H9 (cell line): ENCODE measurements at regions not wholly inside any gene's neighbourhood (a gene's known extent, or its start where the extent isn't known, plus 50 kb on each side); places are given as distances from the start of the nearest gene placed in this dataset.
"Not testable (repeated sequence)": the region's sequence is repeated elsewhere in the genome, so short reads cannot be mapped to it uniquely, and the experiment has no call there.

Source experiments
- DNase-seq: peaks from one replicate; pipeline ENCODE4 v3.0.0-alpha.2; 2017
- H2AFZ ChIP-seq: one replicate; pipeline ENCODE4 v1.6.1; 2013; ENCODE audit warnings: mild to moderate bottlenecking, low read length, control low read depth, moderate library complexity
- H2AK5ac ChIP-seq: 2 replicates; pipeline ENCODE4 v1.6.1; 2013; ENCODE audit warnings: low read length, control low read depth, mixed read lengths; ENCODE audit not compliant: insufficient read length
- H2BK120ac ChIP-seq: one replicate; pipeline ENCODE4 v1.6.1; 2013; ENCODE audit warnings: low read depth, mild to moderate bottlenecking, low read length, control low read depth, inconsistent platforms; ENCODE audit not compliant: poor library complexity, severe bottlenecking
- H2BK12ac ChIP-seq: 2 replicates; pipeline ENCODE4 v1.6.1; 2013; ENCODE audit warnings: low read length, control low read depth, mixed read lengths, low read depth; ENCODE audit not compliant: insufficient read length
- H2BK15ac ChIP-seq: 2 replicates; pipeline ENCODE4 v1.6.1; 2013; ENCODE audit warnings: low read depth, low read length, control low read depth
- H2BK20ac ChIP-seq: one replicate; pipeline ENCODE4 v1.6.1; 2013; ENCODE audit warnings: low read depth, mild to moderate bottlenecking, low read length, control low read depth, inconsistent platforms; ENCODE audit not compliant: poor library complexity, severe bottlenecking
- H2BK5ac ChIP-seq: 2 replicates; pipeline ENCODE4 v1.6.1; 2013; ENCODE audit warnings: low read length, control low read depth, mixed read lengths; ENCODE audit not compliant: insufficient read length
- H3K14ac ChIP-seq: 2 replicates; pipeline ENCODE4 v1.6.1; 2013; ENCODE audit warnings: low read length, control low read depth; ENCODE audit not compliant: insufficient read depth
- H3K18ac ChIP-seq: 2 replicates; pipeline ENCODE4 v1.6.1; 2013; ENCODE audit warnings: low read depth, mild to moderate bottlenecking, mixed read lengths, low read length, control low read depth; ENCODE audit not compliant: insufficient read length
- H3K23ac ChIP-seq: 2 replicates; pipeline ENCODE4 v1.6.1; 2013; ENCODE audit warnings: low read length, control low read depth, mixed read lengths, low read depth; ENCODE audit not compliant: insufficient read length
- H3K23me2 ChIP-seq: 2 replicates; pipeline ENCODE4 v1.6.1; 2013; ENCODE audit warnings: low read depth, mild to moderate bottlenecking, mixed read lengths, low read length, control low read depth; ENCODE audit not compliant: insufficient read length, poor library complexity, severe bottlenecking
- H3K27ac ChIP-seq: 2 replicates; pipeline ENCODE4 v1.5.1; 2013; ENCODE audit warnings: low read length, control low read depth, mixed read lengths, low read depth; ENCODE audit not compliant: insufficient read length
- H3K27me3 ChIP-seq: 2 replicates; pipeline ENCODE4 v1.6.1; 2013; ENCODE audit warnings: low read length, control low read depth, inconsistent platforms; ENCODE audit not compliant: insufficient read depth
- H3K4ac ChIP-seq: 2 replicates; pipeline ENCODE4 v1.6.1; 2013; ENCODE audit warnings: low read depth, mild to moderate bottlenecking, control low read depth, inconsistent platforms, low read length, moderate library complexity
- H3K4me1 ChIP-seq: 2 replicates; pipeline ENCODE4 v1.6.1; 2013; ENCODE audit warnings: low read length, control low read depth, inconsistent platforms; ENCODE audit not compliant: insufficient read depth
- H3K4me2 ChIP-seq: 2 replicates; pipeline ENCODE4 v1.6.1; 2013; ENCODE audit warnings: low read length, control low read depth, mixed read lengths; ENCODE audit not compliant: insufficient read length, insufficient read depth
- H3K56ac ChIP-seq: 2 replicates; pipeline ENCODE4 v1.6.1; 2013; ENCODE audit warnings: low read depth, mild to moderate bottlenecking, mixed read lengths, low read length, control low read depth; ENCODE audit not compliant: insufficient read length
- H3K79me1 ChIP-seq: 2 replicates; pipeline ENCODE4 v1.6.1; 2013; ENCODE audit warnings: low read depth, mild to moderate bottlenecking, moderate library complexity, low read length, control low read depth, inconsistent platforms; ENCODE audit not compliant: insufficient read depth, poor library complexity, severe bottlenecking
- H3K79me2 ChIP-seq: 2 replicates; pipeline ENCODE4 v1.6.1; 2013; ENCODE audit warnings: low read length, control low read depth, inconsistent platforms; ENCODE audit not compliant: insufficient read depth
- H3K9ac ChIP-seq: 2 replicates; pipeline ENCODE4 v1.6.1; 2013; ENCODE audit warnings: low read length, control low read depth, mixed read lengths; ENCODE audit not compliant: insufficient read length; ENCODE audit errors: extremely low read depth
- H3K9me3 ChIP-seq: one replicate; pipeline ENCODE4 v1.6.1; 2013; ENCODE audit warnings: low read depth, low read length, inconsistent platforms; ENCODE audit not compliant: control insufficient read depth
- H3T11ph ChIP-seq: one replicate; pipeline ENCODE4 v1.6.1; 2013; ENCODE audit warnings: mild to moderate bottlenecking, low read length, control low read depth, inconsistent platforms
- H4K20me1 ChIP-seq: one replicate; pipeline ENCODE4 v1.6.1; 2013; ENCODE audit not compliant: control insufficient read depth, insufficient read length, insufficient read depth
- H4K5ac ChIP-seq: 2 replicates; pipeline ENCODE4 v1.6.1; 2013; ENCODE audit warnings: low read depth, mild to moderate bottlenecking, mixed read lengths, low read length, control low read depth; ENCODE audit not compliant: insufficient read length
- H4K8ac ChIP-seq: replicated peaks from 2 replicates; pipeline ENCODE4 v1.6.1; 2013; ENCODE audit warnings: low read length, control low read depth, mixed read lengths, low read depth; ENCODE audit not compliant: insufficient read length
- H4K91ac ChIP-seq: 2 replicates; pipeline ENCODE4 v1.6.1; 2013; ENCODE audit warnings: low read depth, mild to moderate bottlenecking, moderate library complexity, mixed read lengths, low read length, control low read depth; ENCODE audit not compliant: insufficient read length
- H3K27ac Mint-ChIP-seq, 3 experiments: 2 replicates in 2 of 3; 3 replicates in 1 of 3; pipeline ENCODE4 v1.8.0; 2020 to 2021; ENCODE audit warnings: mixed read lengths in 3 of 3, mild to moderate bottlenecking in 1 of 3, moderate library complexity in 1 of 3
- H3K27me3 Mint-ChIP-seq: 2 replicates; pipeline ENCODE4 v1.8.0; 2021; ENCODE audit warnings: low read depth, mild to moderate bottlenecking, moderate library complexity, mixed read lengths
- H3K36me3 Mint-ChIP-seq, 3 experiments: 2 replicates in 2 of 3; 3 replicates in 1 of 3; pipeline ENCODE4 v1.8.0; 2020 to 2021; ENCODE audit warnings: low read depth in 3 of 3, mixed read lengths in 3 of 3; ENCODE audit not compliant: insufficient read depth in 1 of 3
- H3K4me1 Mint-ChIP-seq, 2 experiments: 2 replicates each; pipeline ENCODE4 v1.8.0; 2020; ENCODE audit warnings: mixed read lengths in 2 of 2
- H3K4me3 Mint-ChIP-seq, 2 experiments: 2 replicates in 1 of 2; 3 replicates in 1 of 2; pipeline ENCODE4 v1.8.0; 2020 to 2021; ENCODE audit warnings: mild to moderate bottlenecking in 2 of 2, mixed read lengths in 2 of 2, moderate library complexity in 1 of 2
- H3K9me3 Mint-ChIP-seq, 2 experiments: 2 replicates in 1 of 2; 3 replicates in 1 of 2; pipeline ENCODE4 v1.8.0; 2020; ENCODE audit warnings: mild to moderate bottlenecking in 2 of 2, mixed read lengths in 2 of 2, moderate library complexity in 1 of 2
- WGBS: extraction: QIAGEN DNeasy Blood & Tissue Kit; methylation state at CpG from one replicate; pipeline ENCODE4 v1.1.7; 2013; ENCODE audit warnings: missing lambda C conversion rate, low lambda C conversion rate, mixed read lengths; ENCODE audit not compliant: insufficient read length; ENCODE audit errors: extremely low coverage; 5-methylcytosine and 5-hydroxymethylcytosine counted together
- TF ChIP-seq, protein P1 (sequence below): fragments of 200-600 bp; sonication (generic); conservative IDR thresholded peaks from 3 replicates; pipeline ENCODE4 v1.8.0; 2021; ENCODE audit warnings: antibody characterized with exemption, mild to moderate bottlenecking

DNA sequence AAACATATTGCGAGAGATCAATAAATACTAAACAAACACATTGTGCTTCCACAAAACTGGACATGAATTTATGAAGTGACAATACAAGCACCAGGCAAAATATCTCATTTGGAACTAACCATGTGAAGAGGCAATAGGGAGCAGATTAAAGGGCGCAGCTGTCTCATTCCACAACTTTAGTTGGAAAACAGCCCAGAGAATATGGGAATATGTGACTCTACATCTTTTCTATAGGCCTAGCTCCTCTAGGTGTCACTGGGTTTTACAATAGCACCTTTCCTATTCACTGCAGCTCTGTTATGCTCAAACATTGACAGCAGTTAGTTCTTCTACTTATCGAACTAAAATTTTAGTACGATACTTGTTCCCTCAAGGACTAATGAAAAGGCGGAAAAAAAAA, 866.3 kb upstream of the GBE1 start:
- TF ChIP-seq, protein P1, sequence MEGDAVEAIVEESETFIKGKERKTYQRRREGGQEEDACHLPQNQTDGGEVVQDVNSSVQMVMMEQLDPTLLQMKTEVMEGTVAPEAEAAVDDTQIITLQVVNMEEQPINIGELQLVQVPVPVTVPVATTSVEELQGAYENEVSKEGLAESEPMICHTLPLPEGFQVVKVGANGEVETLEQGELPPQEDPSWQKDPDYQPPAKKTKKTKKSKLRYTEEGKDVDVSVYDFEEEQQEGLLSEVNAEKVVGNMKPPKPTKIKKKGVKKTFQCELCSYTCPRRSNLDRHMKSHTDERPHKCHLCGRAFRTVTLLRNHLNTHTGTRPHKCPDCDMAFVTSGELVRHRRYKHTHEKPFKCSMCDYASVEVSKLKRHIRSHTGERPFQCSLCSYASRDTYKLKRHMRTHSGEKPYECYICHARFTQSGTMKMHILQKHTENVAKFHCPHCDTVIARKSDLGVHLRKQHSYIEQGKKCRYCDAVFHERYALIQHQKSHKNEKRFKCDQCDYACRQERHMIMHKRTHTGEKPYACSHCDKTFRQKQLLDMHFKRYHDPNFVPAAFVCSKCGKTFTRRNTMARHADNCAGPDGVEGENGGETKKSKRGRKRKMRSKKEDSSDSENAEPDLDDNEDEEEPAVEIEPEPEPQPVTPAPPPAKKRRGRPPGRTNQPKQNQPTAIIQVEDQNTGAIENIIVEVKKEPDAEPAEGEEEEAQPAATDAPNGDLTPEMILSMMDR, result no peak
- H3K9ac ChIP-seq, result no peak overlapping the region

DNA sequence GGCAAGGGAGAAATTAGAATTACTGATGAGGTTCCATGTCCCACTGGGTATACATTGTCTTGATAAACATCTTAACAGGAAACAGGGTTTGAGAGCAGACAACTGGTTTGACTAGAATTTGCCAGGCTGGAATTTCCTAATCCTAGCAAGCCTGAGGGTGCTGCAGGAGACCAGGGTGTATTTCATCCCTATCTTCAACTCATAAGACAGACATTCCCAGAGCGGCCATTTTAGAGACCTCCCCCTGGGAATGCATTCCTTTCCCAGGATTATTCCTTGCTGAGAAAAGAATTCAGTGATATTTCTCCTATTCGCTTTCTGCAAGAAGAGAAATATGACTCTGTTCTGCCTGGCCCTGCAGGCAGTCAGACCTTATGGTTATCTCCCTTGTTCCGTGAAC, 859.3 kb upstream of the GBE1 start:
- H4K5ac ChIP-seq, result not testable (repeated sequence)

More for the DNA sequence above, 866.3 kb upstream of the GBE1 start:
- Histone ChIP-seq H4K5ac (no peak overlapping the region), H2BK20ac (no peak overlapping the region), H3K27me3 (no peaks in the 10 kb centered on the region), H3K4me2 (no peak overlapping the region), H2AFZ (no peak overlapping the region), H2BK15ac (no peak overlapping the region), H2AK5ac (no peak overlapping the region), H2BK12ac (no peak overlapping the region), H4K91ac (no peak overlapping the region), H3K14ac (no peak overlapping the region), H3K4ac (no peak overlapping the region), H2BK120ac (no peak overlapping the region), H3K27ac (no peak overlapping the region), H3K4me1 (no peaks in the 10 kb centered on the region), H3T11ph (no peak overlapping the region), H3K23ac (no peak overlapping the region), H3K79me1 (no peaks in the 10 kb centered on the region), H3K79me2 (no peaks in the 10 kb centered on the region), H3K18ac (no peak overlapping the region), H3K56ac (no peak overlapping the region), H4K20me1 (no peaks in the 10 kb centered on the region), H4K8ac (no peak overlapping the region), H3K23me2 (no peaks in the 10 kb centered on the region), H3K9me3 (no peaks in the 10 kb centered on the region), H2BK5ac (no peak overlapping the region)
- Mint-ChIP-seq H3K27me3 (no peaks in the 10 kb centered on the region), H3K36me3 (peaks cover 10 to 26% (median 12%) of the 10 kb centered on the region in 3 experiments; a peak in 6 of 7 replicates), H3K4me3 (no peak overlapping the region), H3K9me3 (peaks cover 12 to 23% of the 10 kb centered on the region in 2 experiments), H3K4me1 (no peaks in the 10 kb centered on the region), H3K27ac (no peak overlapping the region)
- no CpG with 5 or more reads among the region's 5 CpGs for WGBS
- no peak for DNase-seq

More for the DNA sequence above, 859.3 kb upstream of the GBE1 start:
- H3K4me1 Mint-ChIP-seq, H2BK120ac ChIP-seq, H3K56ac ChIP-seq, DNase-seq, H2BK15ac ChIP-seq, H3K4me3 Mint-ChIP-seq, H4K8ac ChIP-seq, H2AFZ ChIP-seq, H3K4me2 ChIP-seq, H4K20me1 ChIP-seq, H4K91ac ChIP-seq, H2BK20ac ChIP-seq, H3K27ac ChIP-seq, H3K23ac ChIP-seq, H3K4me1 ChIP-seq, H3K4ac ChIP-seq, H3K79me1 ChIP-seq, H2AK5ac ChIP-seq, H3K27me3 ChIP-seq, H3K9me3 ChIP-seq, H3K14ac ChIP-seq, H3T11ph ChIP-seq, H2BK5ac ChIP-seq, H3K9ac ChIP-seq, H3K79me2 ChIP-seq, H3K23me2 ChIP-seq, H2BK12ac ChIP-seq, H3K27me3 Mint-ChIP-seq, H3K18ac ChIP-seq: not testable (repeated sequence)
- peaks cover 20 to 40% (median 24%) of the 10 kb centered on the region in 3 experiments for H3K36me3 Mint-ChIP-seq
- H3K27ac Mint-ChIP-seq, result 0 out of 7 replicates have a peak overlapping the region, but pooled peaks of 2 of the 3 experiments have one; percentile 4
- peaks cover 38% of the 10 kb centered on the region in 2 experiments for H3K9me3 Mint-ChIP-seq
- no CpG with 5 or more reads among the region's 3 CpGs for WGBS
